ENCODE measurements at regions not wholly inside any gene's neighbourhood (a gene's known extent, or its start where the extent isn't known, plus 50 kb on each side); places are given as distances from the start of the nearest gene placed in this dataset.

- no peak for FAIRE-seq
- no peak for DNase-seq (ENCODE audit: low spot score)
Observed at GRCh38 chr11:113526521-113526920, 51.3 kb upstream of the DRD2 start.

Measured in urothelium cell line (cell line).